HG03469 (cell line): ENCODE measurements at regions not wholly inside any gene's neighbourhood (a gene's known extent, or its start where the extent isn't known, plus 50 kb on each side); places are given as distances from the start of the nearest gene placed in this dataset.
A peak's percentile ranks its signal among the peaks of the same experiment; 100 is the strongest.
"Not testable (repeated sequence)": the region's sequence is repeated elsewhere in the genome, so short reads cannot be mapped to it uniquely, and the experiment has no call there.

ENCODE experiments used
- ATAC-seq: cut with Tn5 transposase; IDR thresholded peaks from one replicate; pipeline ENCODE4 v1.9.1; 2021; ENCODE audit warnings: mild to moderate bottlenecking, moderate library complexity, moderate number of reproducible peaks; ENCODE audit not compliant: unreplicated experiment

DNA sequence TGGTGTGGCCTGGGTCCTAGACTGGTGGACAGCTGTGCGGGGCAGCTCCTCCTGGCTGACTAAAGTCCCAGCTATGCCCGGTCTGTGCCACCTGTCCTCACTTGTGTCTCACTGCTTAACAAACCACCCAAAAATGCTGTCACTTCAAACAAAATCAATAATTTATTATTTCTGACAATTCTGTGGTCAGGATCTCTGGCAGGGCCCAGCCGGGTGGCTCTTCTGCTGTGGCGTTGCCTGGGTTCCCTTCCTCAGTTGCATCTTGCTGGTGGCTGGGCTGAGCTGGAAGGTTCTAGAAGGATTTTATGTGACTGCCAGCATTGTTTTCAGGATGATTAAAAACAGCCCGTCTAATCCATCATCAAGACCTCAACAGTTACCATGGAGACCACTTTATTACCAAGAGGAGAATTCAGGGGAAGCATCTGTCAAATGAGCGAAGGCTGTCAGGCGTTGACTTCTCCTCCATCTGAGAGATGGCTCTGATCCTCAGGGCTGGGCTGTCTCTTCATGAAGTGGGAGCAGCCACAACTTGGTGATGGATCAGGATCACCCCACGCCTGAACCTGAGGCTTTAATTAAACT lies 280.6 kb upstream of the SFSWAP start:
- ATAC-seq = no peak

DNA sequence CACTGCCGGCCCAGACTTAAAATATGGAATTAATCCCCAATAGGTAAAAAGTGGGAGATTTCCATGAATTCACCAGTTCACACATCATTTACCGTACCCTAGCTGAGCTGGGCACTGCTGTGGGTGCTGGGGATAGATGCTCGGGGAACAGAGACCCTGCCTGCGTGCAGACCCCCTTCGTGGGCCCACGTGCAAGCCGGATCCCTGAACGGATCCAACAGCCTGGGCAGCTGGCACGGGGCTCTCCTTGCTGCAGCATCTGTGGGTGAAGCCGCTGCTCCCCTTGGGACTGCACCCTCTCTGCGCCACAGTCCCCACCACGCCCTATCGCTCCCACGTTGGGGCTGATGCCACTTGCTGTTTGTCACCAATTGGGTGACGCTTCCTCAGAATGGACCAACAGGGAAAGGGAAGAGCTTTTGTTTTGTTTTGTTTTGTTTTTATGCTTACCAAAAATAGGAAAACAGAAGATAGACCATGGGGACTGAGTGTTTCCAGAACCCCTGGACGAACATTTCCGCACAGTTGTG lies 279.7 kb upstream of the SFSWAP start:
- not testable (repeated sequence) for ATAC-seq

DNA sequence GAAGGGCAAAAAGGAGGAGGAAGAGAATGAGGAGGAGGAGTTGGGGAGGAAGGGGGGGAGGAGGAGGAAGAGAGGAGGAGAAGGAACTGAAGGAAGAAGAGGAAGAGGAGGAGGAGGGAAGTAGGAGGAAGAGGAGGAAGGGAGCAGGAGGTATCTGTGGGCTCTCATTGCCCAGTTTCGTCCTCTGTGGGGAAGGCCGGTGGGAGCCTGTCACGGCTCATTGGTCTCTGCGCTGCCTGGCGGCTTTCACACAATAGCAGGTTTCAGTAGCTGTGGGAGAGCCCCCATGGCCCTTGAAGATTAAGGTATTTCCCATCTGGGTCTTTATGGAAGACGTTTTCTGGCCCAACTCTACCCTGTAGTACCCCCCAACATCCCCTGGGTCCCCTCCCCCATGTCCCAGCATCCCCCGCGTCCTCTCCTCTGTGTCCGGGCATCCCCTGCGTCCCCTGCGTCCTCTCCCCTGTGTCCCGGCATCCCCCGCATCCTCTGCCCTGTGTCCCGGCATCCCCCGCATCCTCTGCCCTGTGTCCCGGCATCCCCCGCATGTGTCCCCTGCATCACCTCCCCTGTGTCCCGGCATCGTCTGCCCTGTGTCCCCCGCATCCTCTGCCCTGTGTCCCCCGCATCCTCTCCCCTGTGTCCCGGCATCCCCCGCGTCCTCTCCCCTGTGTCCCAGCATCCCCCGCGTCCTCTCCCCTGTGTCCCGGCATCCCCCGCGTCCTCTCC lies 278.2 kb upstream of the SFSWAP start:
- ATAC-seq = peak; percentile 48

DNA sequence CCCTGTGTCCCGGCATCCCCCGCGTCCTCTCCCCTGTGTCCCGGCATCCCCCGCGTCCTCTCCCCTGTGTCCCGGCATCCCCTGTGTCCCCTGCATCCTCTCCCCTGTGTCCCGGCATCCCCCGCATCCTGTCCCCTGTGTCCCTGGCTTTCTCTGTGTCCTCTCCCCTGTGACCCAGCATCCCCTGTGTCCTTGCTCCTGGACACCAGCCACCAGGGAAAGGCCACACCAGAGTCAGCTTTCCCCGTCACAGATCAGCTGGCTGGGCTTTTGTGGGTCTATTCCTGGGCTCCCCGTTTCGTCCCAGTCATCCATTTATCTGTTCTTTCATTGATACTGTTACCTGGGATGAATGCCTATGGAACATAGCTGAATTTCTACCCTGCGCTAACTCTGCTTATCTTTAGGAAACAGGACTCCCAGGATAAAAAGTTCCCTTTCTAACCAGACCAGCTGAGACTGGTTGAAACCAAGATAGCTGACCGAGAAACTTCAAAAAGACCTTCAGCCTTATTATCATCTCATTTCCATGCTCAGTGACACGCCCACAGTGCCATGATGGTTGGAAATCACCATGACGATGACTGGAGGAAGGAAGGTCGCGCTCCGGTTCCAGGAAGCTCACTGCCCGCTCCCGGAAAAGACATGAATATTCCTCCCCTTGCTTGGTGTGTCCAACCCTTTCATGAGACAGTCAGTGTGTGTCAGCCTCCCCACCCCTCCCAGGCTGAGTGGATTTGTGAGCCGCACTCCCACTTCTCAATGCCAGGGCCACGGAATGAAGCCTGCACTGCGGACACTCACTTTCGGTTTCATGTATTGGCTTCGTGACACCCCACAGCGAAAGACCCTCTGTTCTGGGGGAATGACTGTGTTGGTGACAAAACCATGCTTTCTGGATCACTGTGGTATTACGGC lies 276.4 kb upstream of the SFSWAP start:
- ATAC-seq = no peak

DNA sequence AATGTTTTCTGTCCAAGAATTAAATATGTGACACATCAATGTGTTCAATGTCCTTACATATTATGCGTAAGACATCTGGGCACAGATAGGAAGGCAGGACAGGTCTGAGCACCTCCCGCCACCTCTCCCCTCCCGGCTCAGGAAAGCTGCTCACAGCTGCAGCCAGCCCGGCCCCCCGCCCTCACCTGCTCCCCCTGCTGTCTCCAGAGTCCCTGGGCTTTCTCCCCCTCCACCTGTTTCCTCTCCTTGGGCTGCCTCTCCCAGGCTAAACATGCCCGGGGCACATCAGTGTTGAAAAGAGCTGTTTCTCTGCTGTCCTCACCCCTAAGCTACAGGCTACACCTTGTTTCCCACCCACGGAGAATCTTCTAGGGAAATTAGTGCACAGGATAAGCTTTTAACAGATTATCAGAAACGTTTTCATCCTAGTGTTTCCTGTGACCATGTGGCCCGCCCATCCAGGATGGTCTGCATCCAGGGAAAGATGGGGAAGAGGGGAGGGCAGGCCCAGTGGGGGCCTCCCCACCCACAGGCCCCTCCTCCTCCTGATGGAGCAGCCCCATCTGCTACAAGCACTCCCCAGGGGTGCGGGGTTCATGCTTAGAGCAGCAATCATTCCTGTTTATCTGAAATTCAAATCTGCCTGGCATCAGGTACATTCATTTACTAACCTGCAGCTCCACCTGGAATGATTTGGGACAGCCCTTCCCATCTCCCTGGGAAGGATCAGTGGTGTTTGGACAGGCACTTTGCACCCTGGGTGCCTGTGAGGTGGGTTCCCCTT lies 273.8 kb upstream of the SFSWAP start:
- no peak for ATAC-seq

DNA sequence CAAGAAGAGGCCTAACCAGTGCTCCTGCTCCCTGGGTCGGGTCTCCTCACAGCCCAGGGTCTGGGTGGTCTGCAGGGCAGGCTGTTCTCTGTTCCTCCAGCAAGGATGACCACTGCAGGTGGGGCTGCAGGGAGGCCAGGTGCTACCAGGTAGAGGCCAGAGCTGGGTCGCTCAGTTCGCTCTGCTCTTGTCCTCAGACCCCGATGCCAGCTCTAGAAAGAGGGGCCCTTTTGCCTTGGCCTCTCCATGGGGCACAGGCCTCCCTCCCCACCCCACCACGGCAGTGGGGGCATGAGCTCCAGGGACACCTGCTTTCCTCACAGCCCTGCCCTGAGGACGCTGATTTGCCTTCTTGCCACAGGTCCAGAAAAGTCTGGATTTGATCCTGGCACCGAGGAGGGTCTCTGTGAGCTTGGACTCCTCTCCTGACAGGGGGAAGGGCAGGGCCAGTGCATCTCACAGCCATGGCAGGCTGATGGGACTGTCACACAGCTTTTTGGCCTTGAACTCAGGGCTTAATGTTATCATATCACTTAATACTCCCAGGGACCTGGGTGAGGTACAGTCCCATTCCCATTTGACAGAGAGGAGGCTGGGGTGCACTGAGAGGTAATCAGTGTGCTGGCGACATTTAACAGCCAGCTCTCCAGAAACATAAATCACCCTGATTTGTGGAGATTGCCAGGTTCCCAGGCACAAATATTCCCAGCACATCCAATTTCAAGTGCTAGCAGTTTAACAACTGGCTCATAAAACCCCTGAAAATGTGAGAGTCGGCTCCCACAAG lies 273.0 kb upstream of the SFSWAP start:
- ATAC-seq = no peak

DNA sequence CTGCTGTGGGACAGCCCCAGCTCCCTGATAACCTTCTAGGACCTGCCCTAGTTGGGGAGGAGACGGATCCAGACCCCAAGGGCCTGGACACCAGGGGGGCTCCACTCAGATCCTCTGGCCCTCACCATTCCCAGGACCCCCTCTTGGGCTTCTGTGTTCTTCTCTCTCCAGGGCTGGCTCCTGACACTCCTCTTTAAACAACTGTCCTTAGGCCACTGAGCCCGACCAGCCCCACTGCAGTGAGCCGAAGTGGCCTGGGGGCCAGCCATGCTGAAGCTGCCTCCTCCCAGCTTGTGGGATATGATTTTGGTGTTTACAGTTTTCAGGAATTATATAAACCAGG lies 272.4 kb upstream of the SFSWAP start:
- not testable (repeated sequence) for ATAC-seq

DNA sequence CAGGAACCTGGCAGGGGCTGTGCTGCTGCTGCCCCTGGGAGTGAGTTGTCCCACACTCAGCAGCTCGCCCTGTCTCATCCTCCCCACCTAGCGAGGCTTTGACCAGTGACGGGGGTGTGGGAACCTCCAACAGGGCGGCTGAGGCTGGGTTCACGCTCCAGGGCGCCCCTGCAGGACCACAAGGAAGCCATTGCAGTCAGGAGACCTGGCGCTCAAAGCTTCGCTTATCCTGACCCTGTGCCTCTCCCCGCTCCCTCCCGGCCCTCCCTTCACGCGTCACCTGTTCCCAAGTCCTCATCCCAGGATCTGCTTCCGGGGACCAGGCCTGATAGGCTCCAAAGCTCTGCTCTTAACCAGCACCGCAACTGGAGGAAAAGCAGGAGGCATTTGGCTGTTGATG lies 272.0 kb upstream of the SFSWAP start:
- no peak for ATAC-seq

DNA sequence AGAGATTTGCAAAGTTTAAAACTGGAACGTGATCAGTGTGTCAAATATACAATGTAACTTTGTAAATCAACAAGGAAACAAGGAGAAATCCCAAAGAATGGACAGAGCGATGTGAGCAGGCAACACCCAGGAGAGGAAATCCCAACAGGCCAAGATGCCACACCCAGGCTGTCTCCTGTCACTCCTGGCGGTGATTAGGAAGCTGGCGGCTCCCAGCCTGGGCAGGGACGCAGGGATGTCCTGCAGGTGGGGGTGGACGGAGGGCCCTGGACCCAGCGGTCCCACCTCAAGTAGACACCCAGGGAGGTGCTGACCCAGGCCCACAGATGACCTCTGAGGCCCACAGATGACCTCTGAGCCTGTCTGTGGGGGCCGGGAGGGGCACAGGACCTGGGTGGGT lies 271.1 kb upstream of the SFSWAP start:
- ATAC-seq = not testable (repeated sequence)

DNA sequence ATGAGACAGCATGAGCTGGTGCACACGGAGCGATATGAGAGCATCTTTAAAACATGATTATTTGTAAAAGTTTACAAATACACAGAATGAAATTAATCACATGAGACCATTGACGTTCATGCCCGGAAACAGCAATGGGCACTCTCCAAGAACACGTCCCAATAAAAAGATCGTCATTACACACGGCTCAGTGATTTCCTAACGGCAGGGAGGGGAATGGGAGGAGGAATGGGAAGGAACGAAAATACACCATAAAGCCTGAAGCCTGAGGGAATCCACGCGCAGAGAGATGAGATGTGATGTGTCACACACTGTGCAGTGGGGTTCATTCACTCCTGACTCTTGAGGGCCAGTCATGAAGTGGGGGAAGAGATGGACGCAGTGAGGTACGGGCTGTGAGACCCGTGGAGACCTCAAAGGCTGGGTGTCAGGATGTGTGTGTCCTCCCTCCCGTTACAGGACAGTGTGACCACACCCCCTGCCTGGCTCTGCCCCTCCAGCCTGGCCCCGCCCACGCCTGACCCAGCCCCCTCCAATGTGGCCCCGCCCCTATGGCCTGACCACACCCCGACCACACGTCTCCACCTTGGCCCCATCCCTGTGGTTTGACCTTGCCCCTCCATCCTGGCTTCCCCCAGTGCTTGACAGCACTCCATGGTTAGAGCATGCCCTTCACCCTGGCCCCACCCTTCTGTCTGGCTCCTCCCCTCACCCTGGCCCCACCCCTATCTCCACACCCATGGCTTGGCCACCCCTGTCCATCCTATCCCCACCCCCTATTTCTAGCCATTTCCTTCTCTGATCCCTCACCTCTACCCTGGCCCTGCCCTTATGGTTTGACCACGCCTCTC lies 270.5 kb upstream of the SFSWAP start:
- ATAC-seq = not testable (repeated sequence)

DNA sequence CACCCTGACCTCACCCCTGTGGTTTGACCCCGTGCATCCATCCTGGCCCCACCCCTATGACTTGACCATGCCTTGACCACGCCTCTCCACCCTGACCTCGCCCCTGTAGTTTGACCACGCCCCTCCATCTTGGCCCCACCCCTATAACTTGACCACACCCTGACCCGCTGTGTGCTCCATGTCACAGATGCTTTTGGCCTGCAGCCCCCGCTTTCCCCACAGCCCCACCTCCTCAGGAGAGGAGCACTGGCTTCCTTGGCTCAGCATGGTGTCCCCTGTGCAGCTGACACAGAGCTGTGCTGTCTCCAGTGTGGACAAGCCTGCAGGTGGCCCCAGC lies 269.9 kb upstream of the SFSWAP start:
- no peak for ATAC-seq

DNA sequence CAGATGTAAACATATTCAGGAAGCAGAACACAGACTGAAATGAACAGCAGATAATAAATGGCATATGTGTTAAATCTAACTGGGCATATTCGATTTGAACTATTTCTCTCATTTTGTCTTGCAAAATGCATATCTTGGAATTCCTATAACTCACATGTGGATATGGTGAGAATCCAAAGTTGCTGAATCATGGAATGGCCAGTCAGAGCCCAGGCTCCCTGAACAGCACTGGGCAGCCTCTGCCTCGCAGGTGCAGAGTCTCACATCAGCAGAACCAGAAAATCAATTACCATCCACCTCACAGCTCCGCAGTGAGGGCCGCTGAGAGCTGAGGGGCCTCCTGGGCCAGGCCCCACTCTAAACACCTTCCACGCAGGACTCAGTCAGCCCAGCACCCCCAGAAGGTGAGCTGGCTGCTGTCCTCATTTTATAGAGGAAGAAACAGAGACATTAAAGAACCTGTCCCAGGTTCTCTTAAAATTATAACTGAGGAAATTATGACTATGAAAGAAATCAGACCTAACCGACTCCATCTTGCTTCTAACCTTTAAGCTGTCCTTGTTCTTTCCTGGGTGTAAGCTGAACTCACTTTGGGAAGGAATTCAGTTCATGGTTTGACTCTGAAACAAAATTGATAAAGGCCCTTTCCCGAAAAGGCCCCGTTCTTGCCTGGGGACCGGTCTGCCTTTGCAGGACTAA lies 269.1 kb upstream of the SFSWAP start:
- ATAC-seq = no peak

DNA sequence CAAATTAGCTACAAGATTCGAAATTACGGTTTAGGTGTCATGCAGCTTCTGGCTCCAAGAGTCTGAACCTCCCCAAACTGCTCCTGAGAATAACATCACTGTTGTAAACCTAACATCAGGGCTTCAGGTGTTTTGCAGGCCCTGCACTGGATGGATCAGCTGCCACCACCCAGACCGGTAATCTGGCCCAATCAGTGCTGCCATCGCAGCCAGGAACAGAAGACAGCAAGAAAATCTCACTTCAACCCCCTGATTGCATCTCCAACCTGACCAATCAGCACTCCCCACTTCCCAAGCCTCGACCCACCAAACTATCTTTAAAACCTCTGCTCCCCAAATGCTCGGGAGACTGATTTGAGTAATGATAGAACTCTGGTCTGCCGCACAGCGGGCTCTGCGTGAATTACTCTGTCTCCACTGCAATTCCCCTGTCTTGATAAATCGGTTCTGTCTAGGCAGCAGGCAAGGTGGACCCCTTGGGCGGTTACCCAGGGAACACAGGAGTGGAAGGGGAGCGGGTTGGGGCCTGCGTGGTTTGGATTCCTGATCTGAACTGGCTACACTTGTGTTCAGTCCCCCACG lies 268.5 kb upstream of the SFSWAP start:
- ATAC-seq = no peak

DNA sequence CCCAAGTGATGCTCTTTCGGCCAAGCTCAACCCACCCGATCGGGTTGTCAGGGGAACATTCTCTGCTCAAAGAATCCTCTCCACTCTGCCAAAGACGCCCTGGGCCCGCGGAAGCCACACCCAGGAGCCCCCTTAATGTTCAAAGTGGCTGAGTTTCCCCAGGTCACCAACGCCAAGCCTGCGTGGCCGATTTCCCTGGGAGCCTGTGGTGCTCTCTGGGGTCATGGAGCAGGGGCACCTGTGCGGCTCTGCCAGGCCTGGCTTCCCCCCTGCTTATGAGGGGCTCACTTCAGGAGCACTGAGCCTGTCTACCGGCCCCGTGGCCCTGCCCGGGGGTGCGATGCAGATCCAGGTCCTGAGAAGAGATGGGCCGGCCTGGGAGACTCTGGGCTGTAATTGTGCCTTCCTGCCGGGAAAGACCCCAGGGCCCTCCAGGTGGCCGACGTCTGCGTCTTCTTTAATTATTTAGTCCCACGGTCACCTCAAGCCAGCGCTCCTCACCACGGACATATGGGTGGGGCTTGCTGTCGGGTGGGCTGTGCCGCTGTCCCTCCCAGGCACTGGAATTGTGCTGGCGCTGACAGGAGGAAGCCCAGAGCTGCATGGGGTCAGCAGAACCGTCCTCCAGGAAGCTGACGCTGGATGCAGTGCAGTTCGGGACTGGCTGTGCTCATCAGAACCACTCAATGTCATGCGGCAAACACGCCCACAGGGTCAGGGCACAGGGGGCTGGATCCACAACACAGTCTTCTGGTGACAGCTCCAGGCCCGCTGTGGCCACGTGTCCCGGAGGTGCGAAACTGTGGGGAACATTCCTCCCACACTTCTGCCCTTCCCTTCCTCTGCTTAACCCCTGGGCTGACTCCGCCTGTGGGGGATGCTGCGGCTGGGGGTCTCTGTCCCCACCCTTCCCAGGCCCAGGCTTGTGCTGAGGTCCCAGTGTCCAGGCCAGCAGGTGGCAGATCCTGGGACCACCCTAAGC lies 267.6 kb upstream of the SFSWAP start:
- no peak for ATAC-seq

DNA sequence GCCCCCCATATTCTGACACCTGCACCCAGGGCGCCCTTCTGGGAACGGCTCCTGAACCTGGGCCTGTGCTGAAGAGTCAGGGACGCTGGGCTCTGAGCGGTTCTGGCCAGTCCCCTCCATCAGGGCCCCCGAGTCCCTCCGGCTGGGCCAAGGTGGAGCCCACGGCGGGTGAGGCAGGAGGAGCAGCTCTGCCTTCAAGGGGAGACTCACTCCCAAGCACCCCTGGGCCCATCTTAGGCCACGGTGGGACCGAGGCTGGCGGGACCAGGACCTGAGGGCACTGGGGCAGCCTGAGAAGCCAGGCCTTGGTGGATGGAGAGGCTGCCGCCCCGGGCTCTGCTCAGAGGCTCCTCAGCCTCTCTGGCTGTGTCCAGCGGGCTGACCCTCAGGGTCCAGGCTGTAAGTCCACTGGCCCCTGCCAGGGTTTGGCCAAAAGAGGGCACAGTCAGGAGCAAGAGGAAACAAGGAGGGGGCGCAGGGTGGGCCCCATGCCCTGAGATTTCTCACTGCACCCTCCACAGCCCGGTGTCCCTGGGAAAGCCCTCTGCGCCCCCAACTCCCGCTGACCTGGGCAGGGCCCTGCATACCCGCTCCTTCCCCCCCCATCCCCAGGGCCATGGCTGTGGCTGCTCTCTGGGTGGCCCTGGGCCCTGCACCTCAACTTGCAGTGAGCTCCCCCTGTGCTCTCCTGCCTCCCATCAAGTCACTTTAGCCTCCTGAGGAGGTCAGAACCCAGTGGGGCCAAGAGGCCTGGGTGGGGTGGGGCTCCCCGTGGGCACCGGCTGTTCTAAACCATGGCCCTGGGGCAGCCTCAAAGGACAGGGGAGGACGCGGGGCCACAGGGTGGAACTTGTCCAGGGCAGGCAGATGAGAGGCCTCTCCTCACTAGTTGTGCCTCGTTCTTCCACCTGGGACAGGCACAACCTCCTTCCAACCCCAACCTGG lies 266.4 kb upstream of the SFSWAP start:
- no peak for ATAC-seq

DNA sequence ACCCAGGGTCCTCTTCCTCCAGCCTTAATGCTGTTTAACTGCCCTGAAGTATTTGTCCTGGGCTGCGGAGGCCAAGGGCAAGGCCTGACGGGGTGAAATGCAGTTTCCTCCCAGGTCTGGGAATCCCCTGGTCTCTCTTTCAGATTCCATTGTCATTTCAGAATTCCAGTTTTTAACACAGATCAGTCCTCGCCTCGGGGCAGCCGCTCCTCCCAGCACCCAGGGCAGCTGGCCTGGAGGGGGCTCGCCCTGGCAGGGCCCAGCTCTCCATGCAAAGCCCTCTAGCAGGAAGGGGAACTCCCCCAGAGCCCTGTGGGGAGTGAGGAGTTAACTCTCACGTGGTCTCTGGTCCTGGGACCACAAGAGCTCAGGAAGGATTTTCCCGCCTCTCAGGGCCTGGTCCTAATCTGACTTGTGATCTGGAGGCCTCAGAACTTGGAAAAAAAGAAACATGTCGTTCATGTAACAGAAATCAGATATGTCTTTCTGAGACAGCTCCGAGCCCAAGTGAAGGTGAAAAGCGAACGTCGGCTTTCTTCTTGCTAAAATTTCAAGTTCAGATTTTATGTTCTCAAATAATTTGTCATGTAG lies 265.6 kb upstream of the SFSWAP start:
- no peak for ATAC-seq
